GM12878 (cell line): ENCODE measurements at regions not wholly inside any gene's neighbourhood (a gene's known extent, or its start where the extent isn't known, plus 50 kb on each side); places are given as distances from the start of the nearest gene placed in this dataset.

Experiments used
- ATAC-seq: fragments of 200-7000 bp; cut with Tn5 transposase; 3 replicates; pipeline ENCODE4 v1.9.1; 2020; ENCODE audit warnings: mild to moderate bottlenecking, moderate library complexity
- BruUV-seq: library from RNA; stranded (reverse); fragments of 400-500 nt; replicated peaks from 2 replicates; lab custom pipeline; 2021; lab: Mats Ljungman, UMichigan
- CTCF ChIA-PET: fragments of 300-600 bp; sonication (Branson Sonifier 250); formaldehyde crosslinking; extraction: SDS; loops from one replicate; lab custom pipeline; 2021; ENCODE audit warnings: inconsistent platforms; lab: Yijun Ruan, JAX
- POLR2A ChIA-PET: fragments of 350-600 bp; formaldehyde crosslinking; extraction: SDS; loops from one replicate; lab custom pipeline; 2021; ENCODE audit warnings: inconsistent platforms; lab: Charles Lee
- RAD21 ChIA-PET: fragments of 300-600 bp; sonication (Branson Sonifier 250); formaldehyde crosslinking; loops from one replicate; lab custom pipeline; 2023; ENCODE audit warnings: antibody characterized with exemption; ENCODE audit not compliant: unreplicated experiment; lab: Charles Lee
- SMC1A ChIA-PET: fragments of 300-600 bp; sonication (Branson Sonifier 250); formaldehyde crosslinking; loops from one replicate; lab custom pipeline; 2023; ENCODE audit not compliant: unreplicated experiment, uncharacterized antibody; lab: Charles Lee
- DNase-seq: peaks from one replicate; pipeline ENCODE4 v3.0.0-alpha.2; 2011; ENCODE audit warnings: low read depth, low spot score
- FAIRE-seq: peaks from 3 replicates; lab custom pipeline; 2011; peaks lifted over from hg19 to GRCh38; lab: Jason Lieb, UNC
- H2AFZ ChIP-seq: 2 replicates; pipeline ENCODE4 v1.6.0; 2011; ENCODE audit warnings: low read depth, low read length, control low read depth; ENCODE audit not compliant: control insufficient read depth
- H3K27ac ChIP-seq: 2 replicates; pipeline ENCODE4 v1.5.1; 2011; ENCODE audit warnings: control low read depth; ENCODE audit not compliant: control insufficient read depth, insufficient read depth
- H3K27me3 ChIP-seq, 2 experiments: replicated peaks in 1 of 2; 2 replicates each; pipeline versions ENCODE4 v1.6.0 to v1.6.1; 2011; ENCODE audit warnings: low read length in 1 of 2; ENCODE audit not compliant: control insufficient read depth in 2 of 2, insufficient read depth in 2 of 2
- H3K36me3 ChIP-seq, 2 experiments: 2 replicates each; pipeline ENCODE4 v1.5.1; 2011; ENCODE audit warnings: low read length in 1 of 2; ENCODE audit not compliant: control insufficient read depth in 2 of 2, insufficient read depth in 2 of 2
- H3K4me1 ChIP-seq: 2 replicates; pipeline ENCODE4 v1.6.1; 2011; ENCODE audit warnings: mild to moderate bottlenecking, low read length, moderate library complexity, mixed read lengths; ENCODE audit not compliant: control insufficient read depth, insufficient read depth
- H3K4me2 ChIP-seq: 2 replicates; pipeline ENCODE4 v1.6.0; 2011; ENCODE audit warnings: control low read depth; ENCODE audit not compliant: control insufficient read depth, insufficient read depth
- H3K4me3 ChIP-seq: fragments of 200-600 bp; sonication (generic); 2 replicates; pipeline ENCODE4 v1.5.1; 2016
- H3K79me2 ChIP-seq: 2 replicates; pipeline ENCODE4 v1.6.0; 2011; ENCODE audit warnings: low read length; ENCODE audit not compliant: control insufficient read depth, insufficient read depth
- H3K9ac ChIP-seq: 2 replicates; pipeline ENCODE4 v1.8.0; 2011; ENCODE audit warnings: low read length, control low read depth, mixed read lengths; ENCODE audit not compliant: control insufficient read depth, insufficient read depth
- H3K9me3 ChIP-seq: replicated peaks from 3 replicates; pipeline ENCODE4 v1.5.1; 2011; ENCODE audit warnings: mild to moderate bottlenecking, low read length; ENCODE audit not compliant: control insufficient read depth, insufficient read depth
- H4K20me1 ChIP-seq: 2 replicates; pipeline ENCODE4 v1.6.0; 2011; ENCODE audit not compliant: control insufficient read depth, insufficient read depth
- BCL11A ChIP-seq: IDR thresholded peaks from 2 replicates; pipeline ENCODE4 v1.6.1; 2011; ENCODE audit warnings: low read depth, low read length
- BMI1 ChIP-seq: fragments of 450-650 bp; IDR thresholded peaks from 2 replicates; pipeline ENCODE4 v1.6.1; 2016; ENCODE audit warnings: mild to moderate bottlenecking, moderate library complexity, borderline replicate concordance
- CBX3 ChIP-seq: fragments of 200-600 bp; sonication (generic); IDR thresholded peaks from 2 replicates; pipeline ENCODE4 v1.6.1; 2016; ENCODE audit warnings: low read depth, borderline replicate concordance
- GATAD2B ChIP-seq: fragments of 450-650 bp; conservative IDR thresholded peaks from 2 replicates; pipeline ENCODE4 v1.6.1; 2017; ENCODE audit warnings: low read depth, mild to moderate bottlenecking, moderate library complexity
- HDAC2 ChIP-seq: fragments of 200-600 bp; sonication (generic); IDR thresholded peaks from 2 replicates; pipeline ENCODE4 v1.6.1; 2017
- IKZF1 ChIP-seq: fragments of 450-650 bp; conservative IDR thresholded peaks from 2 replicates; pipeline ENCODE4 v1.6.1; 2017; ENCODE audit warnings: antibody characterized with exemption, mild to moderate bottlenecking
- IRF4 ChIP-seq: IDR thresholded peaks from 2 replicates; pipeline ENCODE4 v1.6.1; 2011; ENCODE audit warnings: low read depth, low read length
- JUNB ChIP-seq: IDR thresholded peaks from 2 replicates; pipeline ENCODE4 v1.6.1; 2016; ENCODE audit warnings: antibody characterized with exemption, mild to moderate bottlenecking
- NFYB ChIP-seq: IDR thresholded peaks from 2 replicates; pipeline ENCODE4 v1.6.1; 2011; ENCODE audit warnings: low read depth, mild to moderate bottlenecking, low read length, improper control_type of control experiment, moderate library complexity; ENCODE audit not compliant: insufficient read depth
- PML ChIP-seq: IDR thresholded peaks from 2 replicates; pipeline ENCODE4 v1.6.1; 2012; ENCODE audit warnings: low read length, inconsistent platforms
- SIN3A ChIP-seq: IDR thresholded peaks from 2 replicates; pipeline ENCODE4 v1.6.1; 2012; ENCODE audit warnings: low read depth, low read length, improper control_type of control experiment
- SIX5 ChIP-seq: IDR thresholded peaks from 2 replicates; pipeline ENCODE4 v1.6.1; 2011; ENCODE audit warnings: mild to moderate bottlenecking, low read depth, low read length, moderate library complexity; ENCODE audit not compliant: severe bottlenecking
- TCF3 ChIP-seq: IDR thresholded peaks from 2 replicates; pipeline ENCODE4 v1.6.1; 2012; ENCODE audit warnings: low read depth, mild to moderate bottlenecking, low read length, borderline replicate concordance; ENCODE audit not compliant: insufficient read depth
- TCF7 ChIP-seq: IDR thresholded peaks from 2 replicates; pipeline ENCODE4 v1.6.1; 2014; ENCODE audit warnings: antibody characterized with exemption, borderline replicate concordance
- WRNIP1 ChIP-seq: IDR thresholded peaks from 2 replicates; pipeline ENCODE4 v1.6.1; 2011; ENCODE audit warnings: low read depth, low read length, improper control_type of control experiment, borderline replicate concordance
- ZZZ3 ChIP-seq: IDR thresholded peaks from 2 replicates; pipeline ENCODE4 v1.6.1; 2011; ENCODE audit warnings: low read depth; ENCODE audit not compliant: control insufficient read depth, insufficient read length
- in situ Hi-C: fragments of 300-500 bp; cut with MboI; formaldehyde crosslinking; loops from 9 replicates; pipeline ENCODE4 v1.14.3; 2018; ENCODE audit warnings: mixed read lengths
- intact Hi-C: fragments of 100-400 bp; cut with micrococcal nuclease; formaldehyde crosslinking; loops from one replicate; pipeline ENCODE4 v1.14.2; 2022; ENCODE audit not compliant: unreplicated experiment
- TF ChIP-seq, protein P1 (sequence below): fragments of 450-650 bp; IDR thresholded peaks from 2 replicates; pipeline ENCODE4 v1.6.1; 2018; ENCODE audit warnings: borderline replicate concordance, mild to moderate bottlenecking; ENCODE audit not compliant: partially characterized antibody
- TF ChIP-seq, protein P2 (sequence below): IDR thresholded peaks from 2 replicates; pipeline ENCODE4 v1.6.1; 2012; ENCODE audit warnings: low read depth, low read length, improper control_type of control experiment
- TF ChIP-seq, protein P3 (sequence below): IDR thresholded peaks from 2 replicates; pipeline ENCODE4 v1.6.1; 2012; ENCODE audit warnings: low read depth, low read length, improper control_type of control experiment
- TF ChIP-seq, protein P4 (sequence below): fragments of 450-650 bp; IDR thresholded peaks from 2 replicates; pipeline ENCODE4 v1.6.1; 2014; ENCODE audit warnings: mild to moderate bottlenecking

- TF ChIP-seq, protein P1, sequence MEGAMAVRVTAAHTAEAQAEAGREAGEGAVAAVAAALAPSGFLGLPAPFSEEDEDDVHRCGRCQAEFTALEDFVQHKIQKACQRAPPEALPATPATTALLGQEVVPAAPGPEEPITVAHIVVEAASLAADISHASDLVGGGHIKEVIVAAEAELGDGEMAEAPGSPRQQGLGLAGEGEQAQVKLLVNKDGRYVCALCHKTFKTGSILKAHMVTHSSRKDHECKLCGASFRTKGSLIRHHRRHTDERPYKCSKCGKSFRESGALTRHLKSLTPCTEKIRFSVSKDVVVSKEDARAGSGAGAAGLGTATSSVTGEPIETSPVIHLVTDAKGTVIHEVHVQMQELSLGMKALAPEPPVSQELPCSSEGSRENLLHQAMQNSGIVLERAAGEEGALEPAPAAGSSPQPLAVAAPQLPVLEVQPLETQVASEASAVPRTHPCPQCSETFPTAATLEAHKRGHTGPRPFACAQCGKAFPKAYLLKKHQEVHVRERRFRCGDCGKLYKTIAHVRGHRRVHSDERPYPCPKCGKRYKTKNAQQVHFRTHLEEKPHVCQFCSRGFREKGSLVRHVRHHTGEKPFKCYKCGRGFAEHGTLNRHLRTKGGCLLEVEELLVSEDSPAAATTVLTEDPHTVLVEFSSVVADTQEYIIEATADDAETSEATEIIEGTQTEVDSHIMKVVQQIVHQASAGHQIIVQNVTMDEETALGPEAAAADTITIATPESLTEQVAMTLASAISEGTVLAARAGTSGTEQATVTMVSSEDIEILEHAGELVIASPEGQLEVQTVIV: no peak
- TF ChIP-seq, protein P2, sequence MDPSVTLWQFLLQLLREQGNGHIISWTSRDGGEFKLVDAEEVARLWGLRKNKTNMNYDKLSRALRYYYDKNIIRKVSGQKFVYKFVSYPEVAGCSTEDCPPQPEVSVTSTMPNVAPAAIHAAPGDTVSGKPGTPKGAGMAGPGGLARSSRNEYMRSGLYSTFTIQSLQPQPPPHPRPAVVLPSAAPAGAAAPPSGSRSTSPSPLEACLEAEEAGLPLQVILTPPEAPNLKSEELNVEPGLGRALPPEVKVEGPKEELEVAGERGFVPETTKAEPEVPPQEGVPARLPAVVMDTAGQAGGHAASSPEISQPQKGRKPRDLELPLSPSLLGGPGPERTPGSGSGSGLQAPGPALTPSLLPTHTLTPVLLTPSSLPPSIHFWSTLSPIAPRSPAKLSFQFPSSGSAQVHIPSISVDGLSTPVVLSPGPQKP: no peak
- TF ChIP-seq BMI1 (no peak), BCL11A (no peak), CBX3 (no peak), TCF7 (no peak)
Observed at GRCh38 chr18:66874812-66875474, 271.1 kb upstream of the CDH19 start (continued).

DNA sequence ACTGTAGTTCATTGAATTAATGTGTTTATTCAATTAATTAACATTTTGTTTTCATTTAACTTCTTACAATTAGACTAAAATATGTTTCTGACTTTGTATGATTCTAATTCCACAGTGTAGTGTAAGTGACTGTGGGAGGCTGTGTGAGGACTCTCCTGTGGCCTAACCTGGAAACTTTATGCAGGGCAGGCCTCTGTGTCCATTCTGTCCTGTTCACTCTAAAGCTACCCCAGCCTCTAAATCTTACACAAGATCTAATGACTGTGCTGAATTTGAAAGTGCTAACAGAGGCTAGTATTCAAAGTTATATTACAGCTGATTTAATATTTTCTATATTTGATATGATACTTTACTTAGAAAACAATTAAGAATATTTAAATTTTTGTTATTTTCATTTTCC, 270.5 kb upstream of the CDH19 start:
- ChIA-PET RAD21 (no interaction called here), SMC1A (interaction anchor here (0.6 to 1.4 kb wide), 2 partner anchors 9 to 56 kb away, joined by 3 read pairs; no protein-coding TSS in a partner anchor), CTCF (interaction anchor here (1.8 kb wide), 1 partner anchor 314 kb away, joined by 5 read pairs; no protein-coding TSS in a partner anchor), POLR2A (no interaction called here)
- in situ Hi-C loops (no loop called here), intact Hi-C loops (loop anchor here (5.0 kb wide), 1 partner anchor 312 kb away; no protein-coding TSS in a partner anchor)
- Histone ChIP-seq H3K4me3 (no peak overlapping the region), H4K20me1 (no peaks in the 10 kb centered on the region), H3K4me1 (no peaks in the 10 kb centered on the region), H3K4me2 (no peak overlapping the region), H3K27me3 (no peaks in the 10 kb centered on the region), H3K79me2 (no peaks in the 10 kb centered on the region), H3K9me3 (no peaks in the 10 kb centered on the region), H3K27ac (no peak overlapping the region), H2AFZ (no peak overlapping the region), H3K36me3 (no peaks in the 10 kb centered on the region), H3K9ac (no peak overlapping the region)
- DNase-seq: no peak
- FAIRE-seq: no peak
- no peak for ATAC-seq
- no TSS peak for BruUV-seq
- TF ChIP-seq, protein P3, sequence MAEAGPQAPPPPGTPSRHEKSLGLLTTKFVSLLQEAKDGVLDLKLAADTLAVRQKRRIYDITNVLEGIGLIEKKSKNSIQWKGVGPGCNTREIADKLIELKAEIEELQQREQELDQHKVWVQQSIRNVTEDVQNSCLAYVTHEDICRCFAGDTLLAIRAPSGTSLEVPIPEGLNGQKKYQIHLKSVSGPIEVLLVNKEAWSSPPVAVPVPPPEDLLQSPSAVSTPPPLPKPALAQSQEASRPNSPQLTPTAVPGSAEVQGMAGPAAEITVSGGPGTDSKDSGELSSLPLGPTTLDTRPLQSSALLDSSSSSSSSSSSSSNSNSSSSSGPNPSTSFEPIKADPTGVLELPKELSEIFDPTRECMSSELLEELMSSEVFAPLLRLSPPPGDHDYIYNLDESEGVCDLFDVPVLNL: no peak
- TF ChIP-seq WRNIP1: no peak
- no peak for TF ChIP-seq IRF4
- TF ChIP-seq SIN3A: no peak
- TF ChIP-seq, protein P4, sequence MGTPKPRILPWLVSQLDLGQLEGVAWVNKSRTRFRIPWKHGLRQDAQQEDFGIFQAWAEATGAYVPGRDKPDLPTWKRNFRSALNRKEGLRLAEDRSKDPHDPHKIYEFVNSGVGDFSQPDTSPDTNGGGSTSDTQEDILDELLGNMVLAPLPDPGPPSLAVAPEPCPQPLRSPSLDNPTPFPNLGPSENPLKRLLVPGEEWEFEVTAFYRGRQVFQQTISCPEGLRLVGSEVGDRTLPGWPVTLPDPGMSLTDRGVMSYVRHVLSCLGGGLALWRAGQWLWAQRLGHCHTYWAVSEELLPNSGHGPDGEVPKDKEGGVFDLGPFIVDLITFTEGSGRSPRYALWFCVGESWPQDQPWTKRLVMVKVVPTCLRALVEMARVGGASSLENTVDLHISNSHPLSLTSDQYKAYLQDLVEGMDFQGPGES: no peak
- TF ChIP-seq PML: no peak
- TF ChIP-seq GATAD2B: no peak
- no peak for TF ChIP-seq HDAC2
- no peak for TF ChIP-seq JUNB
- no peak for TF ChIP-seq IKZF1
- no peak for TF ChIP-seq NFYB
- no peak for TF ChIP-seq ZZZ3
- no peak for TF ChIP-seq TCF3
- TF ChIP-seq BCL11A: no peak
- TF ChIP-seq SIX5: no peak
